A549 (cell line): ENCODE measurements at regions not wholly inside any gene's neighbourhood (a gene's known extent, or its start where the extent isn't known, plus 50 kb on each side); places are given as distances from the start of the nearest gene placed in this dataset.

Experiments used
- BHLHE40 ChIP-seq: IDR thresholded peaks from 2 replicates; pipeline ENCODE4 v1.6.1; 2012; ENCODE audit warnings: low read depth, low read length, inconsistent platforms
- CTCF ChIP-seq: fragments of >200 bp; sonication (Bioruptor Twin); formaldehyde crosslinking; IDR thresholded peaks from 3 replicates; pipeline ENCODE4 v1.5.1; 2016
- ESRRA ChIP-seq: fragments of 150-350 bp; IDR thresholded peaks from 2 replicates; pipeline ENCODE4 v1.6.1; 2014; ENCODE audit warnings: mild to moderate bottlenecking, low read length, borderline replicate concordance
- GATA3 ChIP-seq: IDR thresholded peaks from 2 replicates; pipeline ENCODE4 v1.6.1; 2012; ENCODE audit warnings: borderline replicate concordance
- HDAC2 ChIP-seq: fragments of 200-600 bp; sonication (generic); IDR thresholded peaks from 2 replicates; pipeline ENCODE4 v1.6.1; 2016
- JUN ChIP-seq, 2 experiments: fragments of >200 bp; sonication (Bioruptor Twin); formaldehyde crosslinking; IDR thresholded peaks; 2 replicates in 1 of 2; 3 replicates in 1 of 2; pipeline ENCODE4 v1.6.1; 2016 to 2017
- MAX ChIP-seq: IDR thresholded peaks from 2 replicates; pipeline ENCODE4 v1.6.1; 2012
- POLR2A ChIP-seq: IDR thresholded peaks from 2 replicates; pipeline ENCODE4 v1.6.1; 2012; ENCODE audit warnings: mild to moderate bottlenecking, low read length
- RCOR1 ChIP-seq: fragments of 150-350 bp; IDR thresholded peaks from 2 replicates; pipeline ENCODE4 v1.6.1; 2014; ENCODE audit warnings: antibody characterized with exemption, low read length, low read depth

- TF ChIP-seq CTCF: no peak
- TF ChIP-seq BHLHE40: no peak
- no peak for TF ChIP-seq MAX
- no peak for TF ChIP-seq GATA3
- TF ChIP-seq POLR2A: no peak
- TF ChIP-seq ESRRA: no peak
- no peak for TF ChIP-seq JUN (IDR thresholded peaks at IDR 0.05)
- TF ChIP-seq RCOR1: no peak
- TF ChIP-seq HDAC2: no peak
Measured at GRCh38 chr15:25056484-25057425, 102.0 kb downstream of the SNRPN start.
